ENCODE measurements at regions not wholly inside any gene's neighbourhood (a gene's known extent, or its start where the extent isn't known, plus 50 kb on each side); places are given as distances from the start of the nearest gene placed in this dataset.

DNA sequence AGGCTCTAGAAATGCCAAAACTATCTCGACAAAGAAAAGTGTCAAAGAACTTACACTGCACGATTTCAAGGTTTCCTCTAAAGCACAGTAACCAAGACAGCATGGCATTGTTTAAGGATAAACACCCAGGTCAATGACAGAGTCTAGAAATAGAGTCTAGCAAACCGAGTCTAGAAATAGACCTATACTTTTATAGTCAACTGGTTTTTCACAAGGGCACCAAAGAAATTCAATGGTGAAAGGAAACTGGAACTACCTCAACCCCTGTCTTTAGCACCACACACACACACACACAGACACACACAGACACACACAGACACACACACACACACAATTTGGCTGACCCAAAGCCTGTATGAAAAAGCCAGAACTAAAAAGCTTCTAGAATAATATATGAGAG lies 67.1 kb upstream of the PGBD5 start:
- no peak overlapping the region for H2AFZ ChIP-seq (ENCODE audit: low read length)
- in situ Hi-C loops (cut with HindIII; ENCODE audit: extremely low pct_ligation_motif_present, low pct_unique_long_range_greater_than_20kb) (no loop called here), intact Hi-C loops (cut with micrococcal nuclease; ENCODE audit: unreplicated experiment) (no loop called here)
- H3K36me3 ChIP-seq (replicated peaks in 1 of 2; ENCODE audit: control insufficient read depth in 1 of 2, insufficient read depth in 2 of 2, low read length in 2 of 2): no peaks in the 10 kb centered on the region
- H3K27ac ChIP-seq (ENCODE audit: extremely low read length, insufficient read depth, low read length): no peak overlapping the region
- no peak overlapping the region for H3K4me3 ChIP-seq (replicated peaks in 1 of 3; ENCODE audit: insufficient read depth in 1 of 3, low read depth in 2 of 3, low read length in 3 of 3)
- H3K9ac ChIP-seq (ENCODE audit: insufficient read depth, low read depth, low read length): no peak overlapping the region
- no peaks in the 10 kb centered on the region for H3K79me2 ChIP-seq (ENCODE audit: insufficient read depth, low read length)
- WGBS (ENCODE audit: low lambda C conversion rate): 3% methylated on average over 3 of the region's 3 CpGs
- no peak for DNase-seq (ENCODE audit: low spot score)
- FAIRE-seq: no peak
- BruUV-seq (replicated peaks): no TSS peak
- no peaks in the 10 kb centered on the region for H4K20me1 ChIP-seq (ENCODE audit: insufficient read depth, low read length)
- ChIA-PET POLR2A (no interaction called here), CTCF (ENCODE audit: low intra/inter-chr PET ratio, low total read pairs) (no interaction called here)
- H3K9me3 ChIP-seq (ENCODE audit: low read length): no peaks in the 10 kb centered on the region
- H3K27me3 ChIP-seq (ENCODE audit: control insufficient read depth in 1 of 2, insufficient read depth in 2 of 2, low read length in 2 of 2): peaks cover 0 to 16% of the 10 kb centered on the region in 2 experiments; a peak in 3 of 5 replicates
- no peak for ATAC-seq
- H3K4me2 ChIP-seq (ENCODE audit: low read depth, low read length): no peak overlapping the region
- H3K4me1 ChIP-seq (ENCODE audit: insufficient read depth, low read length): no peaks in the 10 kb centered on the region
- no peak for TF ChIP-seq ZNF33A (CRISPR knock-in tag; IDR thresholded peaks at IDR 0.05; ENCODE audit: borderline replicate concordance)
- no peak for TF ChIP-seq TBX2 (CRISPR knock-in tag; IDR thresholded peaks at IDR 0.05; ENCODE audit: borderline replicate concordance)
- no peak for TF ChIP-seq SYNCRIP (IDR thresholded peaks at IDR 0.05; ENCODE audit: insufficient read depth, low read depth, low read length)
- TF ChIP-seq SPEN (CRISPR knock-in tag; IDR thresholded peaks at IDR 0.05; ENCODE audit: low read depth): no peak
- no peak for TF ChIP-seq IRF2 (CRISPR knock-in tag; IDR thresholded peaks at IDR 0.05)
- TF ChIP-seq ISL2 (CRISPR knock-in tag; IDR thresholded peaks at IDR 0.05): no peak
- no peak for TF ChIP-seq SOX5 (CRISPR knock-in tag; IDR thresholded peaks at IDR 0.05; ENCODE audit: borderline replicate concordance)
- no peak for TF ChIP-seq AKNA (CRISPR knock-in tag; IDR thresholded peaks at IDR 0.05; ENCODE audit: borderline replicate concordance)
- no peak for TF ChIP-seq MAF1 (CRISPR knock-in tag; IDR thresholded peaks at IDR 0.05; ENCODE audit: borderline replicate concordance)
- TF ChIP-seq TP53 (CRISPR knock-in tag; conservative IDR thresholded peaks at IDR 0.05): no peak
- TF ChIP-seq ZNF224 (CRISPR knock-in tag; IDR thresholded peaks at IDR 0.05): no peak
- TF ChIP-seq, protein P1, sequence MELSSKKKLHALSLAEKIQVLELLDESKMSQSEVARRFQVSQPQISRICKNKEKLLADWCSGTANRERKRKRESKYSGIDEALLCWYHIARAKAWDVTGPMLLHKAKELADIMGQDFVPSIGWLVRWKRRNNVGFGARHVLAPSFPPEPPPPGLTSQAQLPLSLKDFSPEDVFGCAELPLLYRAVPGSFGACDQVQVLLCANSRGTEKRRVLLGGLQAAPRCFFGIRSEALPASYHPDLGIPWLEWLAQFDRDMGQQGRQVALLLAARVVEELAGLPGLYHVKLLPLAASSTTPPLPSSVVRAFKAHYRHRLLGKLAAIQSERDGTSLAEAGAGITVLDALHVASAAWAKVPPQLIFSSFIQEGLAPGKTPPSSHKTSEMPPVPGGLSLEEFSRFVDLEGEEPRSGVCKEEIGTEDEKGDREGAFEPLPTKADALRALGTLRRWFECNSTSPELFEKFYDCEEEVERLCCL (CRISPR knock-in tag; IDR thresholded peaks at IDR 0.05; ENCODE audit: borderline replicate concordance): no peak
- no peak for TF ChIP-seq KMT2A (CRISPR knock-in tag; IDR thresholded peaks at IDR 0.05)
- TF ChIP-seq, protein P2, sequence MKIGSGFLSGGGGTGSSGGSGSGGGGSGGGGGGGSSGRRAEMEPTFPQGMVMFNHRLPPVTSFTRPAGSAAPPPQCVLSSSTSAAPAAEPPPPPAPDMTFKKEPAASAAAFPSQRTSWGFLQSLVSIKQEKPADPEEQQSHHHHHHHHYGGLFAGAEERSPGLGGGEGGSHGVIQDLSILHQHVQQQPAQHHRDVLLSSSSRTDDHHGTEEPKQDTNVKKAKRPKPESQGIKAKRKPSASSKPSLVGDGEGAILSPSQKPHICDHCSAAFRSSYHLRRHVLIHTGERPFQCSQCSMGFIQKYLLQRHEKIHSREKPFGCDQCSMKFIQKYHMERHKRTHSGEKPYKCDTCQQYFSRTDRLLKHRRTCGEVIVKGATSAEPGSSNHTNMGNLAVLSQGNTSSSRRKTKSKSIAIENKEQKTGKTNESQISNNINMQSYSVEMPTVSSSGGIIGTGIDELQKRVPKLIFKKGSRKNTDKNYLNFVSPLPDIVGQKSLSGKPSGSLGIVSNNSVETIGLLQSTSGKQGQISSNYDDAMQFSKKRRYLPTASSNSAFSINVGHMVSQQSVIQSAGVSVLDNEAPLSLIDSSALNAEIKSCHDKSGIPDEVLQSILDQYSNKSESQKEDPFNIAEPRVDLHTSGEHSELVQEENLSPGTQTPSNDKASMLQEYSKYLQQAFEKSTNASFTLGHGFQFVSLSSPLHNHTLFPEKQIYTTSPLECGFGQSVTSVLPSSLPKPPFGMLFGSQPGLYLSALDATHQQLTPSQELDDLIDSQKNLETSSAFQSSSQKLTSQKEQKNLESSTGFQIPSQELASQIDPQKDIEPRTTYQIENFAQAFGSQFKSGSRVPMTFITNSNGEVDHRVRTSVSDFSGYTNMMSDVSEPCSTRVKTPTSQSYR (CRISPR knock-in tag; IDR thresholded peaks at IDR 0.05; ENCODE audit: borderline replicate concordance): no peak
- no peak for TF ChIP-seq ZNF781 (CRISPR knock-in tag; IDR thresholded peaks at IDR 0.05; ENCODE audit: borderline replicate concordance, not compliant biosample characterization)
- TF ChIP-seq ZNF841 (CRISPR knock-in tag; IDR thresholded peaks at IDR 0.05; ENCODE audit: borderline replicate concordance): no peak
- TF ChIP-seq HIVEP1 (CRISPR knock-in tag; IDR thresholded peaks at IDR 0.05): no peak

Measured in HepG2 (cell line).